GM19238 (cell line): ENCODE measurements at regions not wholly inside any gene's neighbourhood (a gene's known extent, or its start where the extent isn't known, plus 50 kb on each side); places are given as distances from the start of the nearest gene placed in this dataset.
A peak's percentile ranks its signal among the peaks of the same experiment; 100 is the strongest.

ENCODE experiments used
- DNase-seq: peaks from one replicate; pipeline ENCODE4 v3.0.0; 2011; ENCODE audit warnings: low spot score; ENCODE audit not compliant: insufficient read length

GRCh38 chr7:22913158-22913557 lies 90.5 kb upstream of the TOMM7 start:
- DNase-seq: no peak

GRCh38 chr7:22911889-22912288 lies 89.2 kb upstream of the TOMM7 start:
- DNase-seq: no peak

GRCh38 chr7:22909917-22910316 lies 87.3 kb upstream of the TOMM7 start:
- DNase-seq: no peak

GRCh38 chr7:22907805-22908204 lies 85.2 kb upstream of the TOMM7 start:
- no peak for DNase-seq

- no peak for DNase-seq
Observed at GRCh38 chr7:22900784-22901183, 78.1 kb upstream of the TOMM7 start.

GRCh38 chr7:22900101-22900500 lies 77.5 kb upstream of the TOMM7 start:
- DNase-seq: no peak

- no peak for DNase-seq
Observed at GRCh38 chr7:22896917-22897316, 74.3 kb upstream of the TOMM7 start.

- DNase-seq: no peak
Observed at GRCh38 chr7:22895828-22896165, 73.1 kb upstream of the TOMM7 start.

GRCh38 chr7:22895140-22895827 lies 72.6 kb upstream of the TOMM7 start:
- DNase-seq: no peak

GRCh38 chr7:22894546-22894945 lies 71.9 kb upstream of the TOMM7 start:
- DNase-seq: no peak

- DNase-seq: no peak
Observed at GRCh38 chr7:22890773-22891172, 68.1 kb upstream of the TOMM7 start.

GRCh38 chr7:22885797-22886261 lies 63.2 kb upstream of the TOMM7 start:
- DNase-seq: peak; percentile 58

GRCh38 chr7:22884911-22885788 lies 62.5 kb upstream of the TOMM7 start:
- no peak for DNase-seq

GRCh38 chr7:22882106-22882505 lies 59.5 kb upstream of the TOMM7 start:
- no peak for DNase-seq

- no peak for DNase-seq
Observed at GRCh38 chr7:22879709-22880306, 57.2 kb upstream of the TOMM7 start.

GRCh38 chr7:22879280-22879679 lies 56.6 kb upstream of the TOMM7 start:
- no peak for DNase-seq

GRCh38 chr7:22876986-22877729 lies 54.5 kb upstream of the TOMM7 start:
- DNase-seq: no peak

- DNase-seq: no peak
Observed at GRCh38 chr7:22875470-22875869, 52.8 kb upstream of the TOMM7 start.

GRCh38 chr7:22874904-22875303 lies 52.3 kb upstream of the TOMM7 start:
- DNase-seq: no peak
